ENCODE measurements at regions not wholly inside any gene's neighbourhood (a gene's known extent, or its start where the extent isn't known, plus 50 kb on each side); places are given as distances from the start of the nearest gene placed in this dataset.
A peak's percentile ranks its signal among the peaks of the same experiment; 100 is the strongest.

DNA sequence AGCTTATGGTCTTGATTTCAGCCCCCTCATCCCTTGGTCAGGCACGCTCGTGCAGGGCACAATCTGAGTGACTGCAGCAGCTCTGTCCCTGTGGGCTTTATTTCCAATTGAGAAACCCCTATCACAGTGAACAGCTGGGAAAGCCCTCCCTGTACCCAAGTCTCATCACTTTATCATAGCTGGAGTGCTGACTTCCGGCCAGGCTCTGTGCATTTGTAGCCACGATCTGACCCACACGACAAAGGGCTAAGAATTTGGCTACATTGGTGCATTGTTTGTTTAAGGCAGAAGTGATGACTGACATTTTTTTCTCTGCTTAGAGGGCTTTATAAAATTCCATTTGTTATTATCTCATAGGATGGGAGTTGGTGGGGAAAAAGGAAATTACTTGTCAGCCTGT, 184.4 kb downstream of the KCNS3 start:
- TF ChIP-seq, protein P1, sequence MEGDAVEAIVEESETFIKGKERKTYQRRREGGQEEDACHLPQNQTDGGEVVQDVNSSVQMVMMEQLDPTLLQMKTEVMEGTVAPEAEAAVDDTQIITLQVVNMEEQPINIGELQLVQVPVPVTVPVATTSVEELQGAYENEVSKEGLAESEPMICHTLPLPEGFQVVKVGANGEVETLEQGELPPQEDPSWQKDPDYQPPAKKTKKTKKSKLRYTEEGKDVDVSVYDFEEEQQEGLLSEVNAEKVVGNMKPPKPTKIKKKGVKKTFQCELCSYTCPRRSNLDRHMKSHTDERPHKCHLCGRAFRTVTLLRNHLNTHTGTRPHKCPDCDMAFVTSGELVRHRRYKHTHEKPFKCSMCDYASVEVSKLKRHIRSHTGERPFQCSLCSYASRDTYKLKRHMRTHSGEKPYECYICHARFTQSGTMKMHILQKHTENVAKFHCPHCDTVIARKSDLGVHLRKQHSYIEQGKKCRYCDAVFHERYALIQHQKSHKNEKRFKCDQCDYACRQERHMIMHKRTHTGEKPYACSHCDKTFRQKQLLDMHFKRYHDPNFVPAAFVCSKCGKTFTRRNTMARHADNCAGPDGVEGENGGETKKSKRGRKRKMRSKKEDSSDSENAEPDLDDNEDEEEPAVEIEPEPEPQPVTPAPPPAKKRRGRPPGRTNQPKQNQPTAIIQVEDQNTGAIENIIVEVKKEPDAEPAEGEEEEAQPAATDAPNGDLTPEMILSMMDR (IDR thresholded peaks at IDR 0.05; ENCODE audit: low read depth, low read length, missing input control), result no peak
- TF ChIP-seq YY1 (IDR thresholded peaks at IDR 0.05) (no peak), RAD21 (IDR thresholded peaks at IDR 0.05) (no peak), FOXA1 (IDR thresholded peaks at IDR 0.05) (no peak), NR2F2 (IDR thresholded peaks at IDR 0.05) (peak; percentile 52), SP1 (IDR thresholded peaks at IDR 0.05) (no peak), EGR1 (IDR thresholded peaks at IDR 0.05; ENCODE audit: low read depth in 2 of 2) (no peak), RXRA (IDR thresholded peaks at IDR 0.05) (no peak)
- TF ChIP-seq, protein P2, sequence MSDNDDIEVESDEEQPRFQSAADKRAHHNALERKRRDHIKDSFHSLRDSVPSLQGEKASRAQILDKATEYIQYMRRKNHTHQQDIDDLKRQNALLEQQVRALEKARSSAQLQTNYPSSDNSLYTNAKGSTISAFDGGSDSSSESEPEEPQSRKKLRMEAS (IDR thresholded peaks at IDR 0.05), result no peak
- TF ChIP-seq, protein P3, sequence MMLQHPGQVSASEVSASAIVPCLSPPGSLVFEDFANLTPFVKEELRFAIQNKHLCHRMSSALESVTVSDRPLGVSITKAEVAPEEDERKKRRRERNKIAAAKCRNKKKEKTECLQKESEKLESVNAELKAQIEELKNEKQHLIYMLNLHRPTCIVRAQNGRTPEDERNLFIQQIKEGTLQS (IDR thresholded peaks at IDR 0.05), result no peak
- TF ChIP-seq, protein P4, sequence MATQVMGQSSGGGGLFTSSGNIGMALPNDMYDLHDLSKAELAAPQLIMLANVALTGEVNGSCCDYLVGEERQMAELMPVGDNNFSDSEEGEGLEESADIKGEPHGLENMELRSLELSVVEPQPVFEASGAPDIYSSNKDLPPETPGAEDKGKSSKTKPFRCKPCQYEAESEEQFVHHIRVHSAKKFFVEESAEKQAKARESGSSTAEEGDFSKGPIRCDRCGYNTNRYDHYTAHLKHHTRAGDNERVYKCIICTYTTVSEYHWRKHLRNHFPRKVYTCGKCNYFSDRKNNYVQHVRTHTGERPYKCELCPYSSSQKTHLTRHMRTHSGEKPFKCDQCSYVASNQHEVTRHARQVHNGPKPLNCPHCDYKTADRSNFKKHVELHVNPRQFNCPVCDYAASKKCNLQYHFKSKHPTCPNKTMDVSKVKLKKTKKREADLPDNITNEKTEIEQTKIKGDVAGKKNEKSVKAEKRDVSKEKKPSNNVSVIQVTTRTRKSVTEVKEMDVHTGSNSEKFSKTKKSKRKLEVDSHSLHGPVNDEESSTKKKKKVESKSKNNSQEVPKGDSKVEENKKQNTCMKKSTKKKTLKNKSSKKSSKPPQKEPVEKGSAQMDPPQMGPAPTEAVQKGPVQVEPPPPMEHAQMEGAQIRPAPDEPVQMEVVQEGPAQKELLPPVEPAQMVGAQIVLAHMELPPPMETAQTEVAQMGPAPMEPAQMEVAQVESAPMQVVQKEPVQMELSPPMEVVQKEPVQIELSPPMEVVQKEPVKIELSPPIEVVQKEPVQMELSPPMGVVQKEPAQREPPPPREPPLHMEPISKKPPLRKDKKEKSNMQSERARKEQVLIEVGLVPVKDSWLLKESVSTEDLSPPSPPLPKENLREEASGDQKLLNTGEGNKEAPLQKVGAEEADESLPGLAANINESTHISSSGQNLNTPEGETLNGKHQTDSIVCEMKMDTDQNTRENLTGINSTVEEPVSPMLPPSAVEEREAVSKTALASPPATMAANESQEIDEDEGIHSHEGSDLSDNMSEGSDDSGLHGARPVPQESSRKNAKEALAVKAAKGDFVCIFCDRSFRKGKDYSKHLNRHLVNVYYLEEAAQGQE (IDR thresholded peaks at IDR 0.05), result no peak

All from liver (tissue), 3 donors.